ENCODE measurements at regions not wholly inside any gene's neighbourhood (a gene's known extent, or its start where the extent isn't known, plus 50 kb on each side); places are given as distances from the start of the nearest gene placed in this dataset.
"Not testable (repeated sequence)": the region's sequence is repeated elsewhere in the genome, so short reads cannot be mapped to it uniquely, and the experiment has no call there.

DNA sequence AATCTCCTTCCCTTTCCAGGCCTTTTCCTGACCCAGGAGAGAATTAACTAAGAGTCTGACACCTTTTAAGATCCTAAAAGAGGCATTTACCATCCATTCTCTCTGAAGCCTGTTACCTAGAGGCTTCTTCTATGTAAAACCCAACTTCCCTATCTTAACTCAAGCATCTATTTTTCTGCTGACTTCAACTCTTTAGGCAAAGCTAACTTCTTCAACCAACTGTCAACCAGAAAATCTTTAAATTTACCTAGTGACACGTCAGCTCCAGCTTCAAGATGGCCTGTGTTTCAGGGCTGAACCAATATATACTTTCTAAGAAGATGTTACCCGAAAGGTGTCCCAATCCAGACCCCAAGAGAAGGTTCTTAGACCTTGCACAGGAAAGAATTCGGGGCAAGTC is 492.3 kb upstream of the AUTS2 start:
- no peaks in the 10 kb centered on the region for H3K4me1 Mint-ChIP-seq (ENCODE audit: low read depth in 2 of 2)
- DNase-seq (ENCODE audit: low spot score) (no peak), ATAC-seq (no peak)
- no peaks in the 10 kb centered on the region for H3K9me3 Mint-ChIP-seq
- H3K27me3 Mint-ChIP-seq: no peaks in the 10 kb centered on the region
- H3K36me3 Mint-ChIP-seq: no peaks in the 10 kb centered on the region
- H3K27ac Mint-ChIP-seq: no peak overlapping the region
- no peak overlapping the region for H3K4me3 Mint-ChIP-seq

DNA sequence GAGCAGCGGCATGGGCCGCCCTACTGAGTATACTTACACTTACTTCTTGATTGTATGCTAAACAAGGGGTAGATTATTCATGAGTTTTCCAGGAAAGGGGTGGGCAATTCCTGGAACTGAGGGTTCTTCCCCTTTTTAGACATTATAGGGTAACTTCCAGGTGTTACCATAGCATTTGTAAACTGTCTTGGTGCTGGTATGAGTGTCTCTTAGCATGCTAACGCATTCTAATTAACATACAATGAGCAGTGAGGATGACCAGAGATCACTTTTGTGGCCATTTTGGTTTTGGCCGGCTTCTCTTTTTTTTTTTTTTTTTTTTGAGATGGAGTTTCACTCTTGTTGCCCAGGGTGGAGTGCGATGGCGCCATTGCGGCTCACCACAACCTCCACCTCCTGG is 491.8 kb upstream of the AUTS2 start:
- not testable (repeated sequence) for DNase-seq (ENCODE audit: low spot score)

DNA sequence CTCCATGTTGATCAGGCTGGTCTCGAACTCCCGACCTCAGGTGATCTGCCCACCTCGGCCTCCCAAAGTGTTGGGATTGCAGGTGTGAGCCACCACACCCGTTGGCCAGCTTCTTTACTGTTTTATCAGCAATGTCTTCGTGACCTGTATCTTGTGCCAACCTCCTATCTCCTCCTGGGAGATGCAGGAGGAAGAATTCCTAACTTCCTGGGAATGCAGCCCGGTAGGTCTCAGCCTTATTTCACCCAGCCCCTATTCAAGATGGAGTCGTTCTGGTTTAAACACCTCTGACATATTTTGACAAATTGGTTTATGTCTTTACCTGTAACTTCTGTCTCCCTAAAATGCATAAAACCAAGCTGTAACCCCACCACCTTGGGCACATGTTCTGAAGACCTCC is 491.3 kb upstream of the AUTS2 start:
- not testable (repeated sequence) for DNase-seq (ENCODE audit: low spot score)

More for the DNA sequence above, 491.8 kb upstream of the AUTS2 start:
- H3K36me3 Mint-ChIP-seq; H3K27ac Mint-ChIP-seq; ATAC-seq; H3K27me3 Mint-ChIP-seq; H3K4me3 Mint-ChIP-seq; H3K9me3 Mint-ChIP-seq; H3K4me1 Mint-ChIP-seq (ENCODE audit: low read depth in 2 of 2): not testable (repeated sequence)

DNA sequence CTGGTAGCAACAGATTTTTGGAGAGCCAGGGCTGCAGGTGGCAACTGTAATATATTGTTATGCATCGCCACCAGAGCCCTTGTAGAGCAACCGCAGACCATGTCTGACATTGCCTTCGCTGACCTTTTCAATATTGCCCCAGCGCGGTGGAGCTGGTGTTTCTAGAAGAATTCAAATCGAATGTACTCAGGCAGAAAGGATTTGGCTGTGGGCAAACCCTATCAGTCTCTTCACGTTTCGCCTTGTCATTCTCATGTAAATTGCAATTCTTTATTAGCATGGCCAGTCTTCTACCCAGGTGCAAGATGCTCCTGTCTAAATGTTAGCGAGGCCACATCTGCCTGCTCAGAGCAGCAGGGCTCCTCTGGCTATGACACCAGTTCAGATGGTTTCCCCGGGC is 490.2 kb upstream of the AUTS2 start:
- Mint-ChIP-seq H3K4me3 (no peak overlapping the region), H3K4me1 (ENCODE audit: low read depth in 2 of 2) (no peaks in the 10 kb centered on the region), H3K36me3 (no peaks in the 10 kb centered on the region), H3K27me3 (no peaks in the 10 kb centered on the region), H3K9me3 (peaks cover 8% of the 10 kb centered on the region), H3K27ac (no peak overlapping the region)
- DNase-seq (ENCODE audit: low spot score): no peak
- ATAC-seq: no peak

More for the DNA sequence above, 491.3 kb upstream of the AUTS2 start:
- not testable (repeated sequence) for ATAC-seq; H3K36me3 Mint-ChIP-seq; H3K27me3 Mint-ChIP-seq; H3K4me1 Mint-ChIP-seq (ENCODE audit: low read depth in 2 of 2); H3K4me3 Mint-ChIP-seq; H3K27ac Mint-ChIP-seq; H3K9me3 Mint-ChIP-seq

DNA sequence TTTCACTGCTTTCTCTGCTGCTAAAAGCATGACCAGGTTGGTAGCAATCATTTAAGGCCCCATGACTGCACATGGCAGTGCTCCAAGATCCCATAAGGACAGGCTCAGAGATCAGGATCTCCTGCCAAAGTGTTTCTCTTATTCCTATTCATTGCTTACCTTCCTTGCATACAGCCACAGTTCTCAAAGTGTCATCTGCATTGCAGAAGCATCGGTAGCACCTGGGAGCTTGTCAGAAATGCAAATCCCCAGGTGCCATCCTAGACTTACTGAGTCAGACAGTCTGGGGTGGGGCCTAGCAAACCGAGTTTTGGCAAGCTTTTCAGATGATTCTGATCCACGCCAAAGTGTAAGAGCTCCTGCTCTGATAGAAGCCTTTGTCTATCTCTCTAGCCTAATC is 489.0 kb upstream of the AUTS2 start:
- no peak overlapping the region for H3K4me3 Mint-ChIP-seq
- H3K27me3 Mint-ChIP-seq: no peaks in the 10 kb centered on the region
- no peak overlapping the region for H3K27ac Mint-ChIP-seq
- H3K9me3 Mint-ChIP-seq: peaks cover 8% of the 10 kb centered on the region
- no peaks in the 10 kb centered on the region for H3K4me1 Mint-ChIP-seq (ENCODE audit: low read depth in 2 of 2)
- DNase-seq (ENCODE audit: low spot score): no peak
- no peaks in the 10 kb centered on the region for H3K36me3 Mint-ChIP-seq
- ATAC-seq: no peak

DNA sequence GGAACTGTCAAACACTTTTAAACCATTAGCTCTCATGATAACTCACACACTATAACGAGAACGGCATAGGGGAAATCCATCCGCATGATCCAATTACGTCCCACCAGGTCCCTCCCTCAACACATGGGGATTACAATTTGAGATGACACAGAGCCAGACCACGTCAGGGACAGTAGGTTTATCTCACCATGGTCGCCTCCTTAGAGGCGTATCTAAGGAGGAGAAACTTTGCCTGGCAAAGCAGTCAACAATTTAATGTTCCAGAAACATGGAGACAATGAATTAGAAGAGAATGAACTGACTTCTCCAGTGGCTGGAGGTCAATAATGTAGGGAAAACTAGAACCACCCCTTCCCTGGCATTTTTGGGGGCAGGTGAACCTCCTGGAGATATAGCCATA is 488.4 kb upstream of the AUTS2 start:
- DNase-seq (ENCODE audit: low spot score): no peak
- no peak overlapping the region for H3K27ac Mint-ChIP-seq
- H3K4me1 Mint-ChIP-seq (ENCODE audit: low read depth in 2 of 2): no peaks in the 10 kb centered on the region
- no peaks in the 10 kb centered on the region for H3K36me3 Mint-ChIP-seq
- H3K27me3 Mint-ChIP-seq: no peaks in the 10 kb centered on the region
- no peak for ATAC-seq
- H3K9me3 Mint-ChIP-seq: peaks cover 8% of the 10 kb centered on the region
- no peak overlapping the region for H3K4me3 Mint-ChIP-seq

DNA sequence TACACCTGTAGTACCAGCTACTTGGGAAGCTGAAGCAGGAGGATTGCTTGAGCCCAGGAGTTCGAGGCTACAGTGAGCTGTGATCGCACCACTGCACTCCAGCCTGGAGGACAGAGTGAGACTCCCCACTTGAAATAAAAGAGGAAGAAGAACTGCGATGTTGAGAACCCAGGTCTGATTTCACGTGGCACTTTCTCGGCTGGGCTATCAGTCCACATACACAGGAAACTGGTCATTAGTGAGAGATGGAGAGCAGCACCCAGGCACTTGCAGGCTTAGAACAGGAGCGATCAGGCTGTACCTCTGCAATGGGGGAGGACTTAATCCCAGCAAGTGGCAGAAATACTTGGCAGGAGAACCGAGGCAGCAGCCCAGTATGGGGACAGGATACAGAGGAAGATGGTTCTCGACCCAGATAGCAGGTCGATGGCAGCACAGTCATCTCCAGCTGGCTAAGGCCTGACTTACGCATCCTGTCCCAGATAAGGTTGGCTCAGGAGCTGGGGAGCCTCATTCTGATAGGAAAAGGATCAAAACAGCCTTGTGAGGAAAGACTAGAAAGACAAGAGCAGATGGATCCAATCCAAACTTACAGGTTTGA is 487.7 kb upstream of the AUTS2 start:
- peaks cover 8% of the 10 kb centered on the region for H3K9me3 Mint-ChIP-seq
- H3K27me3 Mint-ChIP-seq: no peaks in the 10 kb centered on the region

DNA sequence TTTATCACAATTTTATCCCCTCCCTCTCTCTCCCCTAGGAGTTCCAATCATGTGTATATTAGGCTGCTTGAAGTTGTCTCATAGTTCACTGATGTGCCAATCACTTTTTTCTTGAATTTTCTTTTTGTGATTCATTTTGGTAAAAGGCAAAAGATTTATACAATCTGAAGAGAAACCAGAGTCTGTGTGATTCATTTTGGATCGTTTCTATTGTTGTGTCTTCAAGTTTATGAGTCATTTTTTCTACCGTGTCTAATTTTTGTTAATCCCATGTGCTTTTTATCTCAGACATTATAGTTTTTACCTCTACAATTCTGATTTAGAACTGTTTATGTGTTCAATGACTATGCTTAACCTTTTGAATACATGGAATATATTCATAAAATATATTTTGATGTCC is 483.9 kb upstream of the AUTS2 start:
- no peak for ATAC-seq
- Mint-ChIP-seq H3K27ac (no peak overlapping the region), H3K4me3 (no peak overlapping the region), H3K36me3 (no peaks in the 10 kb centered on the region), H3K4me1 (ENCODE audit: low read depth in 2 of 2) (no peaks in the 10 kb centered on the region), H3K27me3 (no peaks in the 10 kb centered on the region), H3K9me3 (peaks cover 8% of the 10 kb centered on the region)
- DNase-seq (ENCODE audit: low spot score): no peak

More for the DNA sequence above, 487.7 kb upstream of the AUTS2 start:
- H3K27ac Mint-ChIP-seq: no peak overlapping the region
- H3K4me1 Mint-ChIP-seq (ENCODE audit: low read depth in 2 of 2): no peaks in the 10 kb centered on the region
- H3K4me3 Mint-ChIP-seq: no peak overlapping the region
- DNase-seq (ENCODE audit: low spot score) (no peak), ATAC-seq (no peak)
- no peaks in the 10 kb centered on the region for H3K36me3 Mint-ChIP-seq

DNA sequence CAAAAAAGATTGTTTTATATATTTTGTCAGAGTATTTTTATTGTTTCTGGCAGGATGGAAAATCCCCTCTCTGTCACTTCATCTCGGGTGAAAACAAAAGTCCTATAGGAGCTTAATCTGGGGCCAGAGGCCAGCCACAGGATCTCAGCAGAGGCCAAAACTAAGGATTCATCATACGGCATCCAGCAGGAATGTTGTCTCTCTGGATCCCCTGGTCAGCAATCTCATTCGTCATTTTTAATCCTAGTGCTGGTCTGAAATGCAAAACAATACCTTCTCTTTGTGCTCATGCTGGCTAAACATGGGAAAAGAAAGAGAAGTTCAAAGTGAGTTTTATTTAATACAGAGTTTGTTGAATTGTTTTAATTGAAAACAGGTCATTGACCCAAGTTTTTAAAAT is 482.5 kb upstream of the AUTS2 start:
- H3K27me3 Mint-ChIP-seq: no peaks in the 10 kb centered on the region
- H3K4me3 Mint-ChIP-seq: no peak overlapping the region
- DNase-seq (ENCODE audit: low spot score) (no peak), ATAC-seq (no peak)
- H3K9me3 Mint-ChIP-seq: peaks cover 8% of the 10 kb centered on the region
- H3K27ac Mint-ChIP-seq: no peak overlapping the region
- no peaks in the 10 kb centered on the region for H3K4me1 Mint-ChIP-seq (ENCODE audit: low read depth in 2 of 2)
- no peaks in the 10 kb centered on the region for H3K36me3 Mint-ChIP-seq

DNA sequence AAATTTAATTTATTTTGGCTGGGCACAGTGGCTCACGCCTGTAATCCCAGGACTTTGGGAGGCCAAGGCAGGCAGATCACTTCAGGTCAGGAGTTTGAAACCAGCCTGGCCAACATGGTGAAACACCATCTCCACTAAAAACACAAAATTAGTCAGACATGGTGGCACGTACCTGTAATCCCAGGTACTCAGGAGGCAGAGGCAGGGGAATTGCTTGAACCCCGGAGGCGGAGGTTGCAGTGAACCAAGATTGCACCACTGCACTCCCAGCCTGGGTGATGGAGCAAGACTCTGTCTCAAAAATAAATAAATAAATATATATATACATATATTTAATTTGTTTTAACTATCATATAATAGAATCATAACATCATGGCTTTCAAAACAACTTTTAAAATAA is 482.1 kb upstream of the AUTS2 start:
- not testable (repeated sequence) for H3K4me3 Mint-ChIP-seq; H3K9me3 Mint-ChIP-seq; H3K36me3 Mint-ChIP-seq; H3K4me1 Mint-ChIP-seq (ENCODE audit: low read depth in 2 of 2); DNase-seq (ENCODE audit: low spot score); H3K27ac Mint-ChIP-seq; H3K27me3 Mint-ChIP-seq; ATAC-seq

DNA sequence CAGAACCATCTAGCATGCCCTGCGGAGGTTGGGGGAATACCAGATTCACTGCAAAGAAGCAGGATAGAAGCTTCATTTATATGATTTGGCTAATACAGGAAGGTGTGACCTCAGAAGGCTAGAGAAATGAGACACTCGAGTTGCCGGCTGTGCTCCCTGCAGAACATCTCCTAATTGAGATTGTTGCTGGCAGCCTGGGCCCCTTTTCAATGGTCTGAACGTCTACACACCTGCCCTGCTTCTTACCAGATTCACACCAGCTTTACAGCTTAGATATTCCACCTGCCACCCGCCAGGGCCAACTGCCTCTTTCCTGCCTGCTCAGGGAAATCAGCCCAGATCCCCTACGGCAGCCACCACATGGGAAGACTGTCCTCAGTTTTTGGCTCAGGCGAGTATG is 475.3 kb upstream of the AUTS2 start:
- peaks cover 0 to 13% of the 10 kb centered on the region in 2 donors for H3K27me3 Mint-ChIP-seq
- no peak overlapping the region for H3K27ac Mint-ChIP-seq
- no peak overlapping the region for H3K4me3 Mint-ChIP-seq
- ATAC-seq (no peak), DNase-seq (ENCODE audit: low spot score) (no peak)
- no peaks in the 10 kb centered on the region for H3K36me3 Mint-ChIP-seq
- H3K4me1 Mint-ChIP-seq (ENCODE audit: low read depth in 2 of 2): no peaks in the 10 kb centered on the region
- peaks cover 4% of the 10 kb centered on the region for H3K9me3 Mint-ChIP-seq

DNA sequence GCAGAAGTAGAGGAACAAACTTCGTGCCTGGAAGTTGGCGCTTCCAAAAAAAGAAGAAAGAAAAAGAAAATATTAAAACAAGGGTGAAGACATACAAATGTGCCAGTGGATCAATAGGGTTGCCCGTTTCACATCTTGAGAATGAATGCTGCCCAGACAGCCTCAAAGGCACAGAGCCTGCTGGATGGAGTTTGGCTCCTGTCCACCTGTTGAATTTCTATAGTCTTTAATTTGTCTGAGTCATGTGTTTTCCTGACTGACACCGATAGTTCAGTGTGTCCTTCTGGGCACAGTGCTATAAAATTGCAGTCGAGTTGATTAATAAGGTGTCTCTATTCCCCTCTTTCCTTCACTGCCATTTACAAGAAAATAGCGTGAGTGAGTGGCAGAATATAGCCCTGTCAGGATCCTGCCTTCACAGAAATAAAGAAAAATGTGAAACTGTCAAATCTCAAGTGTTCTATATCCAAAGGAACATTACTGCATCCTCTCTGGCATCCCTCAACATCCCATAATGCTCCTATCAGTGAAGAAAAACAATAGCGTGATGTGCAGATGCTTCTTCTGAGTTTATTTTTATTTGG is 471.3 kb upstream of the AUTS2 start:
- peaks cover 13% of the 10 kb centered on the region for H3K9me3 Mint-ChIP-seq
- no peak for DNase-seq (ENCODE audit: low spot score)
- no peak for ATAC-seq
- no peaks in the 10 kb centered on the region for H3K36me3 Mint-ChIP-seq
- H3K27me3 Mint-ChIP-seq: peaks cover 0 to 13% of the 10 kb centered on the region in 2 donors
- no peak overlapping the region for H3K27ac Mint-ChIP-seq
- H3K4me1 Mint-ChIP-seq (ENCODE audit: low read depth in 2 of 2): peaks cover 0 to 5% of the 10 kb centered on the region in 2 donors
- H3K4me3 Mint-ChIP-seq: no peak overlapping the region

DNA sequence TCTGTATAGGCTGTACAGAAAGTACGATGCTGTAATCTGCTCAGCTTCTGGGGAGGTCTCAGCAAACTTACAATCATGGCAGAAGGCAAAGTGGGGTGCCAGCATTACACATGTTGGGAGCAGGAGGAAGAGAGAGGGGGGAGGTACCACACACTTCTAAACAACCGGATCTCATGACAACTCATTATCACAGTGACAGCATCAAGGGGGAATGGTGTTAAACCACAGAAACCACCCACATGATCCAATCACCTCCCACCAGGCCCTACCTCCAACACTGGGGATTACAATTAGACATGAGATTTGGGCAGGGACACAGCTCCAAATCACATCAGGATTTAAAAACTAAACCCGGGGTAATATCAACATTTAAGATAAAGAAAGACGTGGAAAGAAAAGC is 468.8 kb upstream of the AUTS2 start:
- ATAC-seq (no peak), DNase-seq (ENCODE audit: low spot score) (no peak)
- no peak overlapping the region for H3K27ac Mint-ChIP-seq
- peaks cover 5 to 11% of the 10 kb centered on the region in 2 donors for H3K27me3 Mint-ChIP-seq
- H3K4me3 Mint-ChIP-seq: no peak overlapping the region
- peaks cover 13% of the 10 kb centered on the region for H3K9me3 Mint-ChIP-seq
- no peaks in the 10 kb centered on the region for H3K36me3 Mint-ChIP-seq
- H3K4me1 Mint-ChIP-seq (ENCODE audit: low read depth in 2 of 2): peaks cover 0 to 5% of the 10 kb centered on the region in 2 donors

DNA sequence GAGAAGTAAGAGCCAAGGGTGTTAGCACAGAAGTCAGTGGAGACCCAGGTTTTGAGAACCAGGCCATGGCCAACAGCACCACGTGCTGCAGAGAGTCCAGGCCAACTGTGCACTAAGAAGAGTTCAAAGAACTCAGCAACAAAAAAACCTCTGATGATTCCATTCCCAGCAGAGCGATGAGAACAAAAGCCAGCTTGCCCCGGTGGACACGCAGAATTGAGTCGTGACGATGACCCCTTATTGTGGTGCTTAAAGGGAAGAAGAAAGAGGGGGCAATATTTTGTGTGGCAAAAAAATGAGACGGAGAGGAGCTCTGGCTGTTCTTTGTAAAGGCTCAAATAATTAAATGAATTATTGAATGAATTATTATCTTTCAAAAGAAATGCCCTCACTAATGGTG is 468.3 kb upstream of the AUTS2 start:
- Mint-ChIP-seq H3K27me3 (peaks cover 7 to 9% of the 10 kb centered on the region in 2 donors), H3K27ac (no peak overlapping the region), H3K9me3 (peaks cover 13% of the 10 kb centered on the region), H3K36me3 (no peaks in the 10 kb centered on the region), H3K4me1 (ENCODE audit: low read depth in 2 of 2) (peaks cover 0 to 5% of the 10 kb centered on the region in 2 donors), H3K4me3 (no peak overlapping the region)
- DNase-seq (ENCODE audit: low spot score) (no peak), ATAC-seq (no peak)

DNA sequence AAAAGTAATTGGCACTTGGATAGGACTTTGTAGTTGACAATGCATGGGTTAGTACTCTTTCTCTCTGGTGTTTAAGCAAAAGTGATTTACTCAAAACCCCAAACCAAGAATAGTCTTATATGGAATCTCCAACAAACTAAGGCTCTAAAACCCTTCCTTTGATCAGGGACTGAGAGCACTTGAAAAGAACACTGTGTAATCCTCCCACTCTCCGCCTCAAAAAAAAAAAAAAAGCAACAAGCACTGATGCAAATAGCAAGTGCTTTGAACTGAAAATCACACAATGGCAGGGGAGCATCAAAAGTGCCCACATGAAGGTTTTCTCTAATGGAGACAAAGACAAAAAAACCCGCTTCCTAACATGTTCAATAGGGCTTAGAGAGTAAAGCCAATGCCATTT is 467.9 kb upstream of the AUTS2 start:
- Mint-ChIP-seq H3K4me3 (no peak overlapping the region), H3K4me1 (ENCODE audit: low read depth in 2 of 2) (peaks cover 0 to 5% of the 10 kb centered on the region in 2 donors), H3K27ac (no peak overlapping the region), H3K36me3 (no peaks in the 10 kb centered on the region), H3K9me3 (peaks cover 13% of the 10 kb centered on the region), H3K27me3 (peaks cover 6 to 10% of the 10 kb centered on the region in 2 donors)
- ATAC-seq: no peak
- no peak for DNase-seq (ENCODE audit: low spot score)
